Astrocyte of the cerebellum (primary cell): ENCODE measurements at regions not wholly inside any gene's neighbourhood (a gene's known extent, or its start where the extent isn't known, plus 50 kb on each side); places are given as distances from the start of the nearest gene placed in this dataset.
"Not testable (repeated sequence)": the region's sequence is repeated elsewhere in the genome, so short reads cannot be mapped to it uniquely, and the experiment has no call there.

Source experiments
- DNase-seq: peaks from one replicate; pipeline ENCODE4 v3.0.0-alpha.2; 2011; ENCODE audit warnings: low read depth
- H3K4me3 ChIP-seq: 2 replicates; pipeline ENCODE4 v1.5.1; 2011; ENCODE audit warnings: mild to moderate bottlenecking, low read depth, low read length, moderate library complexity
- CTCF ChIP-seq: IDR thresholded peaks from 2 replicates; pipeline ENCODE4 v1.5.1; 2012; ENCODE audit warnings: low read length, low read depth, moderate library complexity, mild to moderate bottlenecking; ENCODE audit errors: missing control alignments
- in situ Hi-C: cut with HindIII; loops from 2 replicates; pipeline ENCODE4 v1.10.0; 2017; ENCODE audit warnings: low sequenced_read_pairs

GRCh38 chr10:117431160-117431559 lies 55.9 kb upstream of the PDZD8 start:
- H3K4me3 ChIP-seq: no peak overlapping the region
- no peak for DNase-seq
- in situ Hi-C loops: loop anchor here (25.0 kb wide), 1 partner anchor 219 kb away; no protein-coding TSS in a partner anchor
- TF ChIP-seq CTCF: no peak

GRCh38 chr10:117430535-117430934 lies 55.3 kb upstream of the PDZD8 start:
- H3K4me3 ChIP-seq, DNase-seq: not testable (repeated sequence)
- in situ Hi-C loops: loop anchor here (25.0 kb wide), 1 partner anchor 218 kb away; no protein-coding TSS in a partner anchor

- in situ Hi-C loops: loop anchor here (25.0 kb wide), 1 partner anchor 217 kb away; no protein-coding TSS in a partner anchor
- no peak for DNase-seq
- H3K4me3 ChIP-seq: no peak overlapping the region
- TF ChIP-seq CTCF: no peak
These were observed 54.5 kb upstream of the PDZD8 start for GRCh38 chr10:117429643-117430265.

GRCh38 chr10:117427356-117427755 lies 52.1 kb upstream of the PDZD8 start:
- no peak overlapping the region for H3K4me3 ChIP-seq
- in situ Hi-C loops: loop anchor here (25.0 kb wide), 1 partner anchor 215 kb away; no protein-coding TSS in a partner anchor
- TF ChIP-seq CTCF: no peak
- DNase-seq: no peak

GRCh38 chr10:117425974-117426566 lies 50.8 kb upstream of the PDZD8 start:
- in situ Hi-C loops: loop anchor here (25.0 kb wide), 1 partner anchor 214 kb away; no protein-coding TSS in a partner anchor

GRCh38 chr10:117424883-117425649 lies 49.8 kb upstream of the PDZD8 start:
- in situ Hi-C loops: loop anchor here (25.0 kb wide), 1 partner anchor 213 kb away; no protein-coding TSS in a partner anchor
- no peak overlapping the region for H3K4me3 ChIP-seq
- TF ChIP-seq CTCF: no peak
- no peak for DNase-seq

More at GRCh38 chr10:117425974-117426566, 50.8 kb upstream of the PDZD8 start:
- no peak overlapping the region for H3K4me3 ChIP-seq
- no peak for TF ChIP-seq CTCF
- no peak for DNase-seq
